ENCODE measurements at regions not wholly inside any gene's neighbourhood (a gene's known extent, or its start where the extent isn't known, plus 50 kb on each side); places are given as distances from the start of the nearest gene placed in this dataset.

DNA sequence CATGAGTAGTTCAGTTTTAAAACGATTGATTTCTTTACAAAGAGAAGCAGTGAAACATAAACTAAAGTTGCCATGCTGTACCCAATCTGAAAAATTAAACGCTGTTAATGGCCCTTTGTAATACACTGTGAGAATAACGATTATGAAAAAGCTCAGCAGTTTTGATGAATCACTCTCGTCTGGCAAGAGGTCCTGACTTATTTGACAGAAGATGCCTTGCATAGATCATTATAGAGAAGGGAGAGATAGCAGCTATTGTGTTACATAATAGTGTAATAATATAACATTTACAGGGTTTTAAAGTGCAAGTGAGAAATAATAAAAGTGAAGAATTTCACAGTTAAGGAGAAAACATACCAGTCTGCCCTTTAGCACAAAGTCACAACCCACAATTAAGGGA, 361.5 kb upstream of the CDH10 start:
- TF ChIP-seq, protein P1, sequence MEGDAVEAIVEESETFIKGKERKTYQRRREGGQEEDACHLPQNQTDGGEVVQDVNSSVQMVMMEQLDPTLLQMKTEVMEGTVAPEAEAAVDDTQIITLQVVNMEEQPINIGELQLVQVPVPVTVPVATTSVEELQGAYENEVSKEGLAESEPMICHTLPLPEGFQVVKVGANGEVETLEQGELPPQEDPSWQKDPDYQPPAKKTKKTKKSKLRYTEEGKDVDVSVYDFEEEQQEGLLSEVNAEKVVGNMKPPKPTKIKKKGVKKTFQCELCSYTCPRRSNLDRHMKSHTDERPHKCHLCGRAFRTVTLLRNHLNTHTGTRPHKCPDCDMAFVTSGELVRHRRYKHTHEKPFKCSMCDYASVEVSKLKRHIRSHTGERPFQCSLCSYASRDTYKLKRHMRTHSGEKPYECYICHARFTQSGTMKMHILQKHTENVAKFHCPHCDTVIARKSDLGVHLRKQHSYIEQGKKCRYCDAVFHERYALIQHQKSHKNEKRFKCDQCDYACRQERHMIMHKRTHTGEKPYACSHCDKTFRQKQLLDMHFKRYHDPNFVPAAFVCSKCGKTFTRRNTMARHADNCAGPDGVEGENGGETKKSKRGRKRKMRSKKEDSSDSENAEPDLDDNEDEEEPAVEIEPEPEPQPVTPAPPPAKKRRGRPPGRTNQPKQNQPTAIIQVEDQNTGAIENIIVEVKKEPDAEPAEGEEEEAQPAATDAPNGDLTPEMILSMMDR (IDR thresholded peaks at IDR 0.05), result no peak
- TF ChIP-seq POLR2A (IDR thresholded peaks at IDR 0.05), result no peak

All from lower leg skin (tissue), 3 donors.